ENCODE measurements at regions not wholly inside any gene's neighbourhood (a gene's known extent, or its start where the extent isn't known, plus 50 kb on each side); places are given as distances from the start of the nearest gene placed in this dataset.

DNA sequence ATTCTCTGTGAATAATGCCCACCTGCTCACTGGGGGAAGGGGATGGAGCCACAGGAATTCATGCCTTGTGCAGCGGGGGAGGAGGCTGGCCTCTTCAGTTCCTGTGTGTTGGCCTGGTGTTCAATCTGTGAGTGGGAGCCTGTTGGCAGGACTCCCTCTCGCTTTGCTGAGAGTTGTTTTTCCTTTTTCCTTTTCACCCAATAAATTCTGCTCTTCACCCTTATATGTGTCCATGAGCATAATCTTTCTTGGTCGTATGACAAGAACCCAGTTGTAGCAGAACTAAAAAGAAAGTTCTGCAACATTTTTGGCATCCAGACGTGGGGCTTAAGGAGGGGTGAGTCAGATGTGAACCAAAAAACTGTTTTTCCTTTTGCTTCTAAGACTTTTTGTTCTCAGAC lies 235.2 kb upstream of the HDX start:
- CTCF ChIA-PET (ENCODE audit: partially characterized antibody): no interaction called here
- Histone ChIP-seq H3K4me2 (ENCODE audit: insufficient read depth in 1 of 2, low read depth in 2 of 2, low read length in 2 of 2) (no peak overlapping the region), H2BK12ac (ENCODE audit: low read depth, low read length) (no peak overlapping the region), H3K14ac (ENCODE audit: insufficient read length) (no peak overlapping the region), H4K91ac (replicated peaks; ENCODE audit: insufficient read length, low read length) (no peak overlapping the region), H4K5ac (ENCODE audit: insufficient read length, low read depth, low read length) (no peak overlapping the region), H3K79me2 (ENCODE audit: control insufficient read depth in 1 of 2, insufficient read depth in 2 of 2, low read length in 2 of 2) (no peaks in the 10 kb centered on the region), H3K27ac (ENCODE audit: low read depth, low read length) (no peak overlapping the region), H4K8ac (ENCODE audit: extremely low read depth, insufficient read depth, low read length) (no peak overlapping the region), H3K4me3 (ENCODE audit: extremely low read depth in 1 of 4, insufficient read depth in 2 of 4, low read depth in 3 of 4, low read length in 4 of 4) (no peak overlapping the region), H2AFZ (ENCODE audit: low read length) (no peak overlapping the region), H3K9ac (replicated peaks in 1 of 4; ENCODE audit: extremely low read depth in 1 of 4, low read depth in 3 of 4, low read length in 3 of 4) (no peak overlapping the region), H4K20me1 (replicated peaks in 1 of 2; ENCODE audit: control insufficient read depth in 1 of 2, insufficient read depth in 2 of 2, low read length in 2 of 2) (no peaks in the 10 kb centered on the region), H3K23me2 (ENCODE audit: low read depth, low read length) (no peaks in the 10 kb centered on the region), H2BK120ac (replicated peaks; ENCODE audit: low read depth, low read length) (no peak overlapping the region), H2BK15ac (ENCODE audit: low read length) (no peak overlapping the region), H2AK5ac (ENCODE audit: low read depth, low read length) (no peak overlapping the region), H3K4me1 (replicated peaks in 1 of 4; ENCODE audit: control insufficient read depth in 3 of 4, insufficient read depth in 4 of 4, low read length in 3 of 4) (no peaks in the 10 kb centered on the region), H3K9me3 (ENCODE audit: insufficient read depth in 2 of 2, low read depth in 1 of 2, low read length in 1 of 2) (no peaks in the 10 kb centered on the region), H2BK20ac (ENCODE audit: low read length) (no peak overlapping the region), H3K23ac (ENCODE audit: insufficient read length) (no peak overlapping the region), H3K79me1 (ENCODE audit: low read depth, low read length) (no peaks in the 10 kb centered on the region), H3K4ac (replicated peaks; ENCODE audit: insufficient read length, low read depth, low read length) (no peak overlapping the region), H3K27me3 (replicated peaks in 1 of 4; ENCODE audit: control insufficient read depth in 3 of 4, extremely low read depth in 1 of 4, insufficient read depth in 3 of 4, low read length in 3 of 4) (no peaks in the 10 kb centered on the region), H3K56ac (replicated peaks; ENCODE audit: insufficient read length, low read depth, low read length) (no peak overlapping the region), H3K18ac (ENCODE audit: extremely low read depth, low read length) (no peak overlapping the region), H3K36me3 (ENCODE audit: control insufficient read depth in 2 of 4, insufficient read depth in 4 of 4, low read length in 3 of 4) (no peaks in the 10 kb centered on the region), H2BK5ac (ENCODE audit: low read depth, low read length) (no peak overlapping the region)
- POLR2A ChIA-PET (ENCODE audit: partially characterized antibody): no interaction called here
- TF ChIP-seq POLR2AphosphoS5 (IDR thresholded peaks at IDR 0.05; ENCODE audit: low read depth, low read length) (no peak), TAF1 (IDR thresholded peaks at IDR 0.05; ENCODE audit: low read depth, low read length) (no peak)
- FAIRE-seq (no peak), DNase-seq (ENCODE audit: low read depth in 1 of 2, low spot score in 2 of 2) (no peak)
- 78% methylated on average over 1 of the region's 4 CpGs; no CpG with 5 or more reads in 1 of the 2 experiments for WGBS, 2 experiments (ENCODE audit: extremely low coverage in 1 of 2, insufficient coverage in 1 of 2, insufficient read length in 1 of 2, insufficient replicate concordance in 2 of 2, low coverage in 1 of 2, low lambda C conversion rate in 2 of 2, missing lambda C conversion rate in 1 of 2)

Measured in H1 (cell line).